AG04450 (cell line): ENCODE measurements at regions not wholly inside any gene's neighbourhood (a gene's known extent, or its start where the extent isn't known, plus 50 kb on each side); places are given as distances from the start of the nearest gene placed in this dataset.

Experiments used
- CTCF ChIA-PET: fragments of 300-600, 350-600 bp; formaldehyde crosslinking; extraction: SDS; loops from one replicate; lab custom pipeline; 2022; ENCODE audit warnings: antibody characterized with exemption, inconsistent platforms; lab: Charles Lee
- POLR2A ChIA-PET: fragments of 350-600 bp; formaldehyde crosslinking; extraction: SDS; loops from one replicate; lab custom pipeline; 2021; ENCODE audit warnings: antibody characterized with exemption, inconsistent platforms; lab: Yijun Ruan, JAX
- DNase-seq: peaks from one replicate; pipeline ENCODE4 v3.0.0-alpha.2; 2011; ENCODE audit warnings: low read depth, low spot score
- H3K27ac ChIP-seq: one replicate; pipeline ENCODE4 v1.5.1; 2012; ENCODE audit warnings: low read depth, low read length, control low read depth
- H3K27me3 ChIP-seq: one replicate; pipeline ENCODE4 v1.6.0; 2012; ENCODE audit warnings: low read length; ENCODE audit not compliant: control insufficient read depth, insufficient read depth
- H3K4me3 ChIP-seq: 2 replicates; pipeline ENCODE4 v1.5.1; 2011; ENCODE audit warnings: mild to moderate bottlenecking, low read depth, low read length, control low read depth
- H3K9me3 ChIP-seq: 2 replicates; pipeline ENCODE4 v1.5.1; 2012; ENCODE audit warnings: low read length; ENCODE audit not compliant: control insufficient read depth, insufficient read depth
- TF ChIP-seq, protein P1 (sequence below): IDR thresholded peaks from 2 replicates; pipeline ENCODE4 v1.5.1; 2011; ENCODE audit warnings: low read depth, low read length, control low read depth, inconsistent platforms

DNA sequence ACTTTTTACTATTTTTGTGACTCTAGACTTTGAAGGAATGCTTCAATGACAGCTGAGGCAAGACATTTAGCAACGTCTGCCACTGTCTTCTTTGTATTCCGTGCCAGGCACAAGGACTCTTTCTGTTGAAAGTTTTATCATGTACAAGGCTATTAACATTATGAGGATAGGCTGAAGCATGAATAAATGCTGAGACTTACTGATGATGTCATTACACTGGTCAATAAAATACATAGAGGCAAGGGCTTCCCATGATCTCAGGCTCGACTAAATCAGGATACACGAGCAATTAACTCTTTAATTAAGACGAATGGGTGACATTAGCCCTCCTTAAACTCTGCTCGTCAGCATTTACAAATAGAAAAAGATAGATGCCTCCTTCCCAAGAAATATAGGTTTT lies 1393.3 kb upstream of the WWC1 start:
- no peak overlapping the region for H3K4me3 ChIP-seq
- no peak overlapping the region for H3K27ac ChIP-seq
- POLR2A ChIA-PET, result no interaction called here
- peaks cover 16% of the 10 kb centered on the region for H3K9me3 ChIP-seq
- no peaks in the 10 kb centered on the region for H3K27me3 ChIP-seq
- no peak for DNase-seq
- CTCF ChIA-PET, result no interaction called here
- TF ChIP-seq, protein P1, sequence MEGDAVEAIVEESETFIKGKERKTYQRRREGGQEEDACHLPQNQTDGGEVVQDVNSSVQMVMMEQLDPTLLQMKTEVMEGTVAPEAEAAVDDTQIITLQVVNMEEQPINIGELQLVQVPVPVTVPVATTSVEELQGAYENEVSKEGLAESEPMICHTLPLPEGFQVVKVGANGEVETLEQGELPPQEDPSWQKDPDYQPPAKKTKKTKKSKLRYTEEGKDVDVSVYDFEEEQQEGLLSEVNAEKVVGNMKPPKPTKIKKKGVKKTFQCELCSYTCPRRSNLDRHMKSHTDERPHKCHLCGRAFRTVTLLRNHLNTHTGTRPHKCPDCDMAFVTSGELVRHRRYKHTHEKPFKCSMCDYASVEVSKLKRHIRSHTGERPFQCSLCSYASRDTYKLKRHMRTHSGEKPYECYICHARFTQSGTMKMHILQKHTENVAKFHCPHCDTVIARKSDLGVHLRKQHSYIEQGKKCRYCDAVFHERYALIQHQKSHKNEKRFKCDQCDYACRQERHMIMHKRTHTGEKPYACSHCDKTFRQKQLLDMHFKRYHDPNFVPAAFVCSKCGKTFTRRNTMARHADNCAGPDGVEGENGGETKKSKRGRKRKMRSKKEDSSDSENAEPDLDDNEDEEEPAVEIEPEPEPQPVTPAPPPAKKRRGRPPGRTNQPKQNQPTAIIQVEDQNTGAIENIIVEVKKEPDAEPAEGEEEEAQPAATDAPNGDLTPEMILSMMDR, result no peak

DNA sequence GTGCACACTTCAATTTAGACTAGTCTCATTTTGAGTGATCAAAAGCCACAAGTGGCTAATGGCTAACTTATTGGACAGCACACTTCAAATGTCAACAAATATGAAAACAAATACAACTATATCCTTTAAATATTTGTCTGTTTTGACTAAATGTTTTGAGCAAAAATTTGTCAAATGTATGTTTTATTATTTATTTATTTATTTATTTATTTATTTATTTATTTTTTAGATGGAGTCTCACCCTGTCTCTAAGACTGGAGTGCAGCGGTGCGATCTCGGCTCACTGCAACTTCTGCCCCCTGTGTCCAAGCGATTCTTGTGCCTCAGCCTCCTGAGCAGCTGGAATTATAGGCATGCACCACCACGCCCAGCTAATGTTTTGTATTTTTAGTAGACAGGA lies 1392.1 kb upstream of the WWC1 start:
- TF ChIP-seq, protein P1, result no peak
- CTCF ChIA-PET, result no interaction called here

DNA sequence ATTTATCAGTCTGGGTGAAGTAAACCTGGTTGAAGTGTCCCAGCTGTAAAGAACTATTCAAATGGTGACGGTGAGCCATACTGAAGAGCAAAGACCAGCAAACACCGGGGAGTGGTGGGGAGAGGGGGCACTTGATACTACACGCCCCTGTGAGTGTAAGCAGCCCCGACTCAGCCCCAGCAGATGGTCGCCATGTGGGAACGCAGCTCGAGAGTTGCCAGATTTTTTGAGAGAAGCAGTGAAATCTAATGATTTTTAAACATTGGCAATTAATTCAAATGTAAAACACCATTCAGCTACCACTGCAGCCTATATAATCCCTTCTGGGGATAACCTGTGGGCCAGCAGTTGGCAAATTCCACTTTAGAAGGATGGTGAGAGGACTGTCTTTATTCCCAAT lies 1386.9 kb upstream of the WWC1 start:
- Histone ChIP-seq H3K9me3 (peaks cover 17% of the 10 kb centered on the region), H3K27ac (no peak overlapping the region), H3K4me3 (no peak overlapping the region), H3K27me3 (no peaks in the 10 kb centered on the region)
- DNase-seq, result no peak
- TF ChIP-seq, protein P1, result no peak
- CTCF ChIA-PET, result no interaction called here
- POLR2A ChIA-PET, result no interaction called here

More for the DNA sequence above, 1392.1 kb upstream of the WWC1 start:
- no peak for DNase-seq
- Histone ChIP-seq H3K27ac (no peak overlapping the region), H3K27me3 (no peaks in the 10 kb centered on the region), H3K9me3 (peaks cover 16% of the 10 kb centered on the region), H3K4me3 (no peak overlapping the region)
- POLR2A ChIA-PET, result no interaction called here

DNA sequence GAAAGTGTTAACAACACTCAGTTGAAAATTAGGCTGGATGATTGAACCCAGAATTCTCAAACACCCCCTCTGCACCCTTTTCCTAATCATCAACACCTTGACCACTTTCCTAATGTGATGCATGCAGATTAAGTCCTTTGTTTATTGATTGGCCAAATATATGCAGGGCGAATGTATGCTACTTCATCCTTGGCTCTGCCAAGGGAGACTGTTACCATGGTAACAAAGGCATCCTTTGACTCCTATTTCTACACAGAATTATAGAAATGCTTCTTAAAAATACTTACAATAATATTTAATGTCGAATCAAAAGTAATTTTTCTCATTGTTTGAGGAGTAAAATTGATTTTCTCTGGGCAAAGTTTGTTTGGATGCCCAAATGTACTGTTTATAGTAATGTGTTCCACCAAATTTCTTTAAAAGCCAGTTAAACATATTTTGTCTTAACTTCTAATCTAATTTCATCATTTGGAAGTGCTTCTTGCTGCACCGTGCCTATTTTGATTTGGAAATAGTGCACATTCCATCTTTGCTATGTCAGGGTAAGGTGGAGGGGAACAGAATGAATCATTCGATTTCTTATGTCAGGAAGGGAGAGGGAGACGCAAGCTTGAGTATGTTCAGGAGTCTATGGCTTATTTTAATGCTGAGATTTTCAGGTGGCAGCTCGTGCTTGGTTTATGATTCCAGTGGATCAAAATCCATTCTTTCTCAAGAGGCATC lies 1384.3 kb upstream of the WWC1 start:
- ChIA-PET CTCF (no interaction called here), POLR2A (no interaction called here)
- Histone ChIP-seq H3K27me3 (no peaks in the 10 kb centered on the region), H3K9me3 (peaks cover 11% of the 10 kb centered on the region), H3K4me3 (no peak overlapping the region), H3K27ac (no peak overlapping the region)
- TF ChIP-seq, protein P1, result no peak
- no peak for DNase-seq

DNA sequence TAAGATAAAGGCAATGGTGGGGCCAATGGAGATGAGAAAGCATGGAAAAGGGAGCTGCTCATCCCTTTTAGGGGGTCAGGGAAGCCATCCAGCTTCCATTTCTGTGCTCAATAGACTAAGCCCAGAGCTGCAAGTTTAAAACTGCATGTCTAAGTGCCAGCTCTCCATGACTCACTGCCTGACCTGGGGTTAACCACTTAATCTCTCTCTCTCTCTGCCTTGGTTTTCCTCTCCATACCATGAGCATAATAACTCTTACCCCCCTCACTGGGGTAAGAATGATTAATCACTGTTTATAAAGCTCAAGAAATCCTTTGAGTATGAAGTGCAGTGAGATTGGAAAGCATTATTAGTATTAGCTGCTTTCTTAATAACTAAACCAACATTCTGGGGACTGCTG lies 1382.4 kb upstream of the WWC1 start:
- Histone ChIP-seq H3K27ac (no peak overlapping the region), H3K27me3 (no peaks in the 10 kb centered on the region), H3K4me3 (no peak overlapping the region), H3K9me3 (peaks cover 10% of the 10 kb centered on the region)
- no peak for DNase-seq
- POLR2A ChIA-PET, result no interaction called here
- CTCF ChIA-PET, result no interaction called here
- TF ChIP-seq, protein P1, result no peak
